ES-I3 (cell line): ENCODE measurements at regions not wholly inside any gene's neighbourhood (a gene's known extent, or its start where the extent isn't known, plus 50 kb on each side); places are given as distances from the start of the nearest gene placed in this dataset.

ENCODE experiments used
- H3K36me3 ChIP-seq: 2 replicates; pipeline ENCODE4 v1.6.1; 2013; ENCODE audit warnings: mild to moderate bottlenecking, low read length, control low read depth, moderate library complexity; ENCODE audit not compliant: insufficient read depth
- H3K4me1 ChIP-seq: 2 replicates; pipeline ENCODE4 v1.6.1; 2013; ENCODE audit warnings: mild to moderate bottlenecking, control low read depth, low read length; ENCODE audit not compliant: insufficient read depth
- H3K9ac ChIP-seq: 2 replicates; pipeline ENCODE4 v1.6.1; 2013; ENCODE audit warnings: low read depth, mild to moderate bottlenecking, low read length, moderate library complexity
- H3K9me3 ChIP-seq: 2 replicates; pipeline ENCODE4 v1.6.1; 2013; ENCODE audit warnings: mild to moderate bottlenecking, low read length, moderate library complexity; ENCODE audit not compliant: control insufficient read depth, insufficient read depth

DNA sequence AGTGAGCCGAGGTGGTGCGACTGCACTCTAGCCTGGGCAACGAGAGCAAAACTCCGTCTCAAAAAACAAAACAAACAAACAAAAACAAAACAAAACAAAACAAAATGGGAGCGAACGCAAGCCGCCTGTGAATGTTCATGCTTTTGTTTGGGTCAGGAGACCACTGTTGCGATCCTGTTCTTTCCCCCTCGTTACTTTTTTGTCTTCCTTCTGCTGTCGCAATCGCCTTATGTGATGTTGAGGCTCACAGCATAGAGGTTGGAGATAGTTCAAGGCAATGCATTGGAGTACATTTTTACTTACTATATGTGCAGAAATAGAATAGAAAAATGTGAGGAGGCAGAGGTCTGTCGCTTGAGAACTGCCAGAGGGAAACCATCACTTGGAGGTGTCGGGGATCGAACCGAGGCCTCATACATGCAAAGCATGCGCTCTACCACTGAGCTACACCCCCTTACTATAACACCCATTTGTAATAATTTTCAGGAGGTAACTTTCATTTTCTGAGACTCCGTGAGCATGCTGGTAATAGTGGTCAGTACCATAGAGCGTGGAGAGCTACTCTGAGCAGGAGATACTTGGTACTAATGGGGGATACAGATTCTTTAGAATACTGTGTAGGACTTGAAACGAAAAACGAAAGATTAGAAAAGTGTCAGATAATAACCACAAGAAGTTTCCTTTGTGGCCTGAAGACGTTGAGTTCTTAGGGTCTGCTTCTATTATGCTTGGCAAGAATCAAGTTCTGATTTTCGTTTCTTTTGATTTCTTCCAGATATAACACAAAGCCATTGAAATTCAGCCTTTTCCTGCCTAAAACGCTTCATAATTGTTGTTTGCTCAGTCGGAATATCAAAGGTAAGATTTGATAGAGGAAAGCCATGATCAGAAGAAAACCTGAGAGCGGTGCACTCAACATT, 121.1 kb downstream of the TRIM27 start:
- Histone ChIP-seq H3K9ac (peak overlapping the region; percentile 51; the same call in 1 of the 2 replicates), H3K9me3 (no peaks in the 10 kb centered on the region), H3K4me1 (no peaks in the 10 kb centered on the region), H3K36me3 (no peaks in the 10 kb centered on the region)

GRCh38 chr6:28803337-28803709, 120.5 kb downstream of the TRIM27 start:
- H3K9me3 ChIP-seq: no peaks in the 10 kb centered on the region
- H3K36me3 ChIP-seq: no peaks in the 10 kb centered on the region
- peak overlapping the region; percentile 51; the same call in 1 of the 2 replicates for H3K9ac ChIP-seq
- no peaks in the 10 kb centered on the region for H3K4me1 ChIP-seq

DNA sequence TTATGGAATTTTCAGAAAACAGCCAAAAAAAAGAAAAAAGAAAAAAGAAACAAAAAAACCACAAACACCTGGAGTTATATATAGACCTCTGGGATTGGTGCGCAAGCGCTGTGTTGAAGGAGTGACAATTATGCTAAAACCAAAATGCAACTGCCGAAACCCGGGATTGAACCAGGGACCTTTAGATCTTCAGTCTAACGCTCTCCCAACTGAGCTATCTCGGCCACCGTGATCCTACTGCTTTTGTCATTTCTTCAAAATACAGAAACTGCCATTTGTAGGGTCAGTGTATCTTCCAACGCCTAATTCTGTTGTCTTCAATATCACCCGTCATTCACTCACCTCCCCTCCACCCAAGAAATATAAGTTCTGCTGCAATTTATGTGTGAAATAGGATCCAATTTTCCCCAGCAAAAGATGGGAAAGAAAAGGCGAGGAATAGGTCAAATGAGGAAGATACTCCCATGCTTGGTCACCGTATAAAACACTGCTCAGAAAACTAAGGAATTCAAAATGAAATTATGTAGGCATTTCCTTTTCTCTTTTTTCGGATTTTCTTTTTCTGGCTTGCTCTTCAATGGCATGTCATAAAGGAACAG, 116.0 kb downstream of the TRIM27 start:
- Histone ChIP-seq H3K9ac (peak overlapping the region; percentile 60), H3K36me3 (no peaks in the 10 kb centered on the region), H3K9me3 (no peaks in the 10 kb centered on the region), H3K4me1 (no peaks in the 10 kb centered on the region; the same call in 1 of the 2 replicates)

DNA sequence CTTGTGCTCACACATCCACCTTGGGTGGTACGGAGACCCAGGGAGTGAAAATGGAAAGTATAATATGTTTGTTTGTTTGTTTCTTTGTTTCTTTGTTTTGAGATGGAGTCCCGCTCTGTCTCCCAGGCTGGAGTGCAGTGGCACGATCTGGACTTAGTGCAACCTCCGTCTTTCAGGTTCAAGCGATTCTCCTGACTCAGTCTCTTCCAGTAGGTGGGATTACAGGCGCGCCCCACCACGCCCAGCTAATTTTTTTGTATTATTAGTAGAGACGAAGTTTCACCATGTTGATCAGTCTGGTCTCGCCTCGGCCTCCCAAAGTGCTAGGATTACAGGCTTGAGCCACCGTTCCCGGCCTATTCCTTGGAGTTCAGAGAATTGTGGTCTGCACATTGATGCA, 115.4 kb downstream of the TRIM27 start:
- Histone ChIP-seq H3K9ac (peak overlapping the region; percentile 60; the same call in 1 of the 2 replicates), H3K9me3 (no peaks in the 10 kb centered on the region), H3K36me3 (no peaks in the 10 kb centered on the region), H3K4me1 (no peaks in the 10 kb centered on the region; the same call in 1 of the 2 replicates)

GRCh38 chr6:28809947-28810658, 113.7 kb downstream of the TRIM27 start:
- H3K4me1 ChIP-seq: peaks cover 5% of the 10 kb centered on the region; the same call in 1 of the 2 replicates
- no peaks in the 10 kb centered on the region for H3K36me3 ChIP-seq
- peak overlapping the region; percentile 24; the same call in 1 of the 2 replicates for H3K9ac ChIP-seq

GRCh38 chr6:28810659-28811053, 113.1 kb downstream of the TRIM27 start:
- H3K9ac ChIP-seq: peak overlapping the region; percentile 24; the same call in 1 of the 2 replicates
- H3K9me3 ChIP-seq: no peaks in the 10 kb centered on the region
- H3K4me1 ChIP-seq: peaks cover 5% of the 10 kb centered on the region; the same call in 1 of the 2 replicates
- no peaks in the 10 kb centered on the region for H3K36me3 ChIP-seq

More at GRCh38 chr6:28809947-28810658, 113.7 kb downstream of the TRIM27 start:
- H3K9me3 ChIP-seq: no peaks in the 10 kb centered on the region

DNA sequence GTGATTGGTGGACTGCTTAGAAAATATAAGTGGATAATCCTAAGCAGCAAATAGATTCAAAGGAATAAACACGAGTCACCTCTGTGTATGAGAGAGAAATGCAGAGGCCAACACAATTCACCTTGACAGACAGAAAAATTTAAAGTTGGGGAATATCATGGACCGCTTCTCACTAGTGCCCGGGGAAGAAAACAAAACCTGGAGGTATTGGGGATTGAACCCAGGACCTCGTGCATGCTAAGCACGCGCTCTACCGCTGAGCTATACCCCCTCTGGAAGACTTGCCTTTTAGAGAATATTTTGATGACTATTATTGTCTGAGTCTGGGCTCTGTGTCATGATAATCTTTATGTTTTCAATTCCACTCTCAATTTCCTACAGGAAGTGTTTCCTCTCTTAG, 111.9 kb downstream of the TRIM27 start:
- Histone ChIP-seq H3K4me1 (peaks cover 5% of the 10 kb centered on the region; the same call in 1 of the 2 replicates), H3K36me3 (no peaks in the 10 kb centered on the region), H3K9me3 (no peaks in the 10 kb centered on the region), H3K9ac (no peak overlapping the region)

DNA sequence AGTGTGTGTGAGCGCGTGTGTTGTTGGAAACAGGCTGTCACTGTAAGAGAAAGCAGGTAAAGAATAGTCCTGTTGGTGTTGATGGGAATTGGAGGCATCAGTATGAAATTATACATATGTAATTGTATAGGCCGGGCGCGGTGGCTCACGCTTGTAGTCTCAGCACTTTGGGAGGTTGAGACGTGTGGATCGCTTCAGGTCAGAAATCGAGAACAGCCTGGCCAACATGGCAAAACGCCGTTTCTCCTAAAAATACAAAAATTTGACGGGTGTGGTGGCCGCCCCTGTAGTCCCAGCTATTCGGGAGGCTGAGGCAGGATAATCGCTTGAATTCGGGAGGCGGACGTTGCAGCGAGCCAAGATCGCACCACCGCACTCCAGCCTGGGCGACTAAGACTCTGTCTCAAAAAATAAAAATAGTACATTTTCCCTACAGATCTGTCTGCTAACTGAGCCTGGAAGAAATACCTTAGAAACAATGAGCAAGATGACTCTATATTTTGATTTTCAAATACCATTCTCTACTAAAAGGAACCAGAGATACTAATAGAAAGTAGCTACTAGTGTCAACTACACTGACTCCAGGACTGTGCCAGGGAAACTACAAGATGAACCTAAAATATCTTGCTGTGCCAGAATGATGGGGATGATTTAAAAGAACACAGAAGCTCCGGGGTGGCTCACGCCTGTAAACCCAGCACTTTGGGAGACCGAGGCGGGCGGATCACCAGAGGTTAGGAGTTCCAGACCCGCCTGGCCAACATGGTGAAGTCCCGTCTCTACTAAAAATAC, 110.8 kb downstream of the TRIM27 start:
- Histone ChIP-seq H3K9me3 (no peaks in the 10 kb centered on the region), H3K4me1 (peaks cover 5% of the 10 kb centered on the region; the same call in 1 of the 2 replicates), H3K36me3 (no peaks in the 10 kb centered on the region), H3K9ac (peak overlapping the region; percentile 25; the same call in 1 of the 2 replicates)

DNA sequence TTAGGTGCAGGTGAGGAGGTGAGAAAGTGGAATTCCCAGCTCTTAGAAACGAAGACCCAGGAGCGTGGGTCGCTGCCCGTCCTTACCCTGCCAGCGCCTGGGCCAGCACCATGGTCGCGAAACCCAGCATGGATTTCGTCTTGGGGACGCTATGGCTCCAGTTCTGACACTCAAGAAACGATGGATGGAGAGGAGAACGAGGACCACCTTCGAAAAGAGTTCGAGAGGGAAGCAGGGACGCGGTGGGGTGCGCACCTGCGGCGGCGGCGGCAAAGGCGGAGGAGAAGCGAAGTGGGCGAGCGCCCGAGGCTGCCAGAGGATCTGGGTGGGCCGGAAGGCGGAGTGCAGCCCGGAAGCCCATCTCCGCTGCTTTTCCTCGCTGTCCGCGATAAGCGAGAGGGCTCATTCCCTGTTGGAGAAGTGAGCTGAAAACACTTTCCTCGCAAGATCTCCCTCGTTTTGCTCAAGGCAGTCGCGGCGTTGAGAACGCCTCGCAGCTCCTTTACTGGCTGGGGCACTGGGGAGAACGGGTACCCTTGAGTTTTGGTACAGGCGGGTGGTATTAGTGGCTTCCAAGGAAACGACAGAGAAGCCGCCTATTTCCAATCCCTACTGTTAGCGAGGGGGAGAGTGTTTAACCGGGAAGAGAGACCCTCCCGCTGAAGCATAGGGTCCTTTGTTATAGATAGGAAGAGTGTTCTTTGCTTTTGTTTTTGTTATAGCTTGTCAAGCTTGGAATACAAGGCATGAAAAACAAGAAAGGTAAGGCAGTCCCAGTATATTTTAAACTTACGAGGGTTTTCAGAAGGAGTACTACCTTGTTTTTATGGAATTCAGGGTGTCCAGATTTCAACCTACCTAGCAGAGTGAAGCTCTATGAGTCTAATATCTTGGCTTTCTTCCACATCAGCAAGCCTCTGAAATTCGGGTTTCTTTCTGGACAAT, 109.5 kb downstream of the TRIM27 start:
- peak overlapping the region; percentile 30; the same call in 1 of the 2 replicates for H3K9ac ChIP-seq
- H3K4me1 ChIP-seq: peaks cover 5% of the 10 kb centered on the region; the same call in 1 of the 2 replicates
- no peaks in the 10 kb centered on the region for H3K36me3 ChIP-seq
- H3K9me3 ChIP-seq: no peaks in the 10 kb centered on the region

DNA sequence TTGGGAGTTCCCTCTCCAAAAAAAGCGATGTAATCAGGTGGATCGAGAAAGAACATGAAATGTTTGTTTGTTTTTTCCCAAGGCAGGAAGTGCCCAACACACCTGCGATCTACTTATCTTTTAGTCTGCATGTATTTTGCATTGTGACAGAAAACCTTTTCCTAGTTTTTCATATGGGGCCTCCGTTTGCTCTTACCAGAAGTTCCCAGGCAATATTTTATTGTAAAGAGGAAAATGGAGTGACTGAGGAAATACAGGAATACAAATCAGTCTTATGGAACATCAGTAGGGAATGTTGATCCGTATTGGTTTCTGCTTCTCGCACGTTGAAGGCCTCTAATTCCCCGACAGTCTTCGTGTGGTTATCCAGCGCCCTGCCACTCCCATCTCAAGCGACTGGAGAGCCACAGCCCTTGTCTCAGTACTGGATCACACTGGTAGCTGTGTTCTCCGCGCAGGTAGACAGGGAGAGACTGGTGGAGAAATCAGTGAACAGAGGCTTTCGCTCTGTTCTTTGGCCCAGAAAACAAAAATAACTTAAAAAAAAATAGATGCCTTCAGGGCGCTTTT, 107.4 kb downstream of the TRIM27 start:
- Histone ChIP-seq H3K36me3 (no peaks in the 10 kb centered on the region), H3K9me3 (no peaks in the 10 kb centered on the region), H3K4me1 (peaks cover 5% of the 10 kb centered on the region; the same call in 1 of the 2 replicates), H3K9ac (peak overlapping the region; percentile 54; the same call in 1 of the 2 replicates)

DNA sequence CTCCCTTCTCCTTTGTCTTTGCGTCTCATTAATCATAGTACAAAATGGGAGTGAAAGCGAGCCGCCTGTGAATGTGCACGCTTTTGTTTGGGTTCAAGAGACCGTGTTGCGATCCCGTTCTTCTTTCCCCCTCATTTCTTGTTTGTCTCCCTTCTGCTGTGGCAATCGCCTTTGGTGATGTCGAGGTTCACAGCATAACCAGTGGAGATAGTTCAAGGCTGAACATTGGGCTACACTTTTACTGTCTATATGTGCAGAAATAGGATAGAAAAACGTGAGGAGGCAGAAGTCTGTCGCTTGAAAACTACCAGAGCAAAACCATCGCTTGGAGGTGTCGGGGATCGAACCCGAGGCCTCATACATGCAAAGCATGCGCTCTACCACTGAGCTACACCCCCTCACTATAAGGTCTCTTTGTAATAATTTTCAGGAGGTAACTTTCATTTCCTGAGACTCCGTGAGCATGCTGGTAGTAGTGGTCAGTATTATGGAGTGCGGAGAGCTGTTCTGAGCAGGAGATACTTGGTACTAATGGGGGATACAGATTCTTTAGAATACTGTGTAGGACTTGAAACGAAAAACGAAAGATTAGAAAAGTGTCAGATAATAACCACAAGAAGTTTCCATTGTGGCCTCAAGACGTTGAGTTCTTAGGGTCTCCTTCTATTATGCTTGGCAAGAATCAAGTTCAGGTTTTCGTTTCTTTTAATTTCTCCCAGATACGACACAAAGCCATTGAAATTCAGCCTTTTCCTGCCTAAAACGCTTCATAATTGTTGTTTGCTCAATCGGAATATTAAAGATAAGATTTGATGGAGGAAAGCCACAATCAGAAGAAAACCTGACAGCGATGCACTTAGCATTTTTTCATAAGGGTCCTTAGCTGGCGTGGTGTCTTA, 106.6 kb downstream of the TRIM27 start:
- Histone ChIP-seq H3K36me3 (no peaks in the 10 kb centered on the region), H3K4me1 (peaks cover 5% of the 10 kb centered on the region; the same call in 1 of the 2 replicates), H3K9me3 (no peaks in the 10 kb centered on the region), H3K9ac (peak overlapping the region; percentile 54; the same call in 1 of the 2 replicates)

GRCh38 chr6:28817808-28818145, 106.0 kb downstream of the TRIM27 start:
- no peaks in the 10 kb centered on the region for H3K9me3 ChIP-seq
- no peaks in the 10 kb centered on the region for H3K36me3 ChIP-seq
- H3K9ac ChIP-seq: peak overlapping the region; percentile 54; the same call in 1 of the 2 replicates
- H3K4me1 ChIP-seq: peaks cover 5% of the 10 kb centered on the region; the same call in 1 of the 2 replicates
